ENCODE measurements at regions not wholly inside any gene's neighbourhood (a gene's known extent, or its start where the extent isn't known, plus 50 kb on each side); places are given as distances from the start of the nearest gene placed in this dataset.
A peak's percentile ranks its signal among the peaks of the same experiment; 100 is the strongest.
"Not testable (repeated sequence)": the region's sequence is repeated elsewhere in the genome, so short reads cannot be mapped to it uniquely, and the experiment has no call there.

GRCh38 chr3:18586076-18586475 is 160.9 kb upstream of the SATB1 start:
- no peak for DNase-seq

GRCh38 chr3:18585004-18585968 is 160.1 kb upstream of the SATB1 start:
- DNase-seq: no peak

- DNase-seq: no peak
Observed at GRCh38 chr3:18580268-18580667, 155.1 kb upstream of the SATB1 start.

- no peak for DNase-seq
Observed at GRCh38 chr3:18579661-18580060, 154.5 kb upstream of the SATB1 start.

DNA sequence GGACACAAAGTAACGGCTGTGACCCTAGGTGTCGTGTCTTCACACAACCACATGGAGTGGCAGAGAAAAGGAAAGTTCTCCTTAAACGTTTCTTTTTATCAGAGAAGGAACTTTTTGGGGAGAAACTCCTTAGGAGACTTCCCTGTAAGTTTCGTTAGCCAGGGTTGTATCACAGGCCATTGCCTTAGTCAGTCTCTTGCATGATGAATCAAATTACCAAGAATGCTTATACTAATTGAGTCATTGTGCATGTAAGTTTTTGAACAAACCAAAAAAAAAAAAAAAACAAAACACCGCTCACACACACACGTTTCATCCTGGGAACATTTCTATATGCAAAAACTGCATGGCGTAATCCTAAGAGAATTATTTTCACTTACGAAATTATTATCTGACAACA is 150.4 kb upstream of the SATB1 start:
- DNase-seq: no peak

GRCh38 chr3:18572809-18573208 is 147.7 kb upstream of the SATB1 start:
- DNase-seq: no peak

DNA sequence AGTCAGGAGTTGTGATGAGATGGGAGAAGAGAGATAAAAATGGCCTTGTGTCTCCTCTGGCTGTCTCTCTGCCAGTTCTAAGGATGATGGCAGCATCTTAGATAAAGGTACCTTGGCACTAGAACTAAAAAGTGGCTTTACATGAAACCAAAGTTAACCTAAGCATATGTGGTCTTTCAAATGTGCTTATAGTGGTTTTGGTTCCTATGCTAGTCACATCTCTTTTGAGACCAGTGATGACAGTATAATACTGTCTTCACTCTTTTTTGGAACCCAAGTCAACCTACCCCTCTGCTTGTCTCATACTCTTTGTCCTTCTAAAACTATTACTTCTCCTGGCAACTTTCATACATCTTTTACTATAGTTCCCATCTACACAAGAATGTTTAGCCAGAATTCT is 142.2 kb upstream of the SATB1 start:
- DNase-seq: no peak

GRCh38 chr3:18562364-18563154 is 137.4 kb upstream of the SATB1 start:
- no peak for DNase-seq

DNA sequence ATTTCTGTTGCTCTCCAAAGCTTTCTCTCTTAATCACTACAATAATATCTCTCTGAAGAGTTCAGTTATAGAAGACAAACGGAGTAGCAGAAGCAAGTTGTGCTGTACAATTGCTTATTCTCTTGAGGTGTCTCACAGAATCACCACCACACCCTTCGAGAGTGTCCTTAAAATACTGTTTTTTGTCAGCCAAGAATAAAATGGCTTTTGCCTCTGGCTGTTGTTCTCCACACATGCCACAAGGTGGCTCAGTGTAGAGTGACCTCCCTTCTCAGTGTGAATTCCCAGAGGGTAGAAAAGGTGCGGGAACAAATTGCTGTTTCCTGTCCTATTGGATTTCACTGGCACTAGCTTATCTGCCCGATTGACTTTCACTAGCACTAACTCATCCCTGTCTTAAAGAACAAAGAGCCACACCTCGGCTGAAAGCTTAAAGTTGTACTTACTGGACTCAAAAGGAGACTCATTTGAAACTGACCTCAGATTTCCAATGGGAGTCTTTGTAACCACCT is 134.2 kb upstream of the SATB1 start:
- DNase-seq: peak; percentile 33

DNA sequence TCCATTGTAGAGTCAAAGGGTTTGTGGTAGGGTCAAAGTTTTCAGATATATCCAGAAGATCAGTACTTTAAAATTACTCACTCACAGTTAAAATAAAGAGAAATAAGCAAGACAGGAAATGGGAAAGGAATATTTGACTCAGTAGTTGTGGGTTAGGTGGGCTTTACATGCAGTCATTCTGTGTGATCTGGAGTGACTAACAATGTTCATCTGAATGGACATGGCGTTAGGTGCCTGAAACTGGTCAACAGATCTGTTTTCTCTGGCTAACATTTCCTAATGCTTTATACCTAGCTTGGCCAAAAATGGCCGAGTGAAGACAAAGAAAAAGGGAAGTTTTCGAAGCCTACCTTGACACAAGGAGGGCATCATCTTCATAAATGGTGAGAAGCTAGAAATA is 133.4 kb upstream of the SATB1 start:
- DNase-seq: no peak

- DNase-seq: no peak
Observed at GRCh38 chr3:18557216-18557615, 132.1 kb upstream of the SATB1 start.

DNA sequence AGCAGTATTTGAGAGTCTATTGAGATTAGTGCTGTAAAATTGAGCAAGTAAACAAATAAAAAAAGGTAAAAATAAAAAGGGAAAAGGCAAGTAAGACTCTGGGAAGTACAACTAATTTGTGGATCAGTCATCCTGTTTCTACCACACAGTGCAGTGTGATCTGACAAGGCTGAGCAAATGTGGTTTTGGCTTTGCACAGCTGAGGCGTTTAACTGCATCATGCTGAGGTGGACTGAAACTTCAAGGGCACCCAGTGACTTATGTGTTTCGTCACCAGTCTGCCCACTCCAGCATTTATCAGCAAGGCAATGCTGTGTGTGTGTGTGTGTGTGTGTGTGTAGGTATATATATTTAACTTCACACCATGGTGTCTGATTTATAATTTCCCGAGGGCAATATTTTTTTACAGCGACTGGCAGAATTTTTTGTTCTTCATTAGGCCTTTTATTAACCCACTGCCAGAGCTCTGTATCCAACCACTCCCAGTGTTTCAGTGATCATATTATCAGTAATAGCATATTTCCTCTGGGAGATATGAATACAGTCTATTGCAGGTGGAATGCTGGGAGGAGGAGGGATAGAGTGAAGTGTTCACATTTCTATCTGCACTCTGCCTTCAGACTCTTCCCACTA is 131.5 kb upstream of the SATB1 start:
- DNase-seq: peak; percentile 48

- peak; percentile 32 for DNase-seq
Observed at GRCh38 chr3:18556001-18556408, 130.9 kb upstream of the SATB1 start.

DNA sequence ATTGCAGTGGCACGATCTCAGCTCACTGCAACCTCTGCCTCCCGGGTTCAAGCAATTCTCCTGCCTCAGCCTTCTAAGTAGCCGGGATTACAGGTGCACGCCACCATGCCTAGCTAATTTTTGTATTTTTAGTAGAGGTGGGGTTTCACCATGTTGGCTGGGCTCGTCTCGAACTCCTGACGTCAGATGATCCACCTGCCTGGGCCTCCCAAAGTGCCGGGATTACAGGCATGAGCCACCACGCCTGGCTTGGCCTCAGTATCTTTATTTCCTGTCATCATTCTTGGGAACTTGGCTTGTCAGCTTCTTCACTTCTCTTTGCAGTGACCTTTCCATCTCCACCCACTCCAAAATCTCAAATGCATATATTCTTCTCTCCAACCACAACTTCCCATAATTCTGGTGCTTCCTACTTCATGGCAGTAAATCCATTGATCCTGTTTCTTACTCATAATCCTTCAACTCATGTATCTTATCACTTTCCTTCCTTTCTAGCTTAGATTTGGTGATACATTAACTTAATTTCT is 127.5 kb upstream of the SATB1 start:
- DNase-seq: not testable (repeated sequence)

- DNase-seq: no peak
Observed at GRCh38 chr3:18546632-18547031, 121.5 kb upstream of the SATB1 start.

- no peak for DNase-seq
Observed at GRCh38 chr3:18544146-18544545, 119.0 kb upstream of the SATB1 start.

DNA sequence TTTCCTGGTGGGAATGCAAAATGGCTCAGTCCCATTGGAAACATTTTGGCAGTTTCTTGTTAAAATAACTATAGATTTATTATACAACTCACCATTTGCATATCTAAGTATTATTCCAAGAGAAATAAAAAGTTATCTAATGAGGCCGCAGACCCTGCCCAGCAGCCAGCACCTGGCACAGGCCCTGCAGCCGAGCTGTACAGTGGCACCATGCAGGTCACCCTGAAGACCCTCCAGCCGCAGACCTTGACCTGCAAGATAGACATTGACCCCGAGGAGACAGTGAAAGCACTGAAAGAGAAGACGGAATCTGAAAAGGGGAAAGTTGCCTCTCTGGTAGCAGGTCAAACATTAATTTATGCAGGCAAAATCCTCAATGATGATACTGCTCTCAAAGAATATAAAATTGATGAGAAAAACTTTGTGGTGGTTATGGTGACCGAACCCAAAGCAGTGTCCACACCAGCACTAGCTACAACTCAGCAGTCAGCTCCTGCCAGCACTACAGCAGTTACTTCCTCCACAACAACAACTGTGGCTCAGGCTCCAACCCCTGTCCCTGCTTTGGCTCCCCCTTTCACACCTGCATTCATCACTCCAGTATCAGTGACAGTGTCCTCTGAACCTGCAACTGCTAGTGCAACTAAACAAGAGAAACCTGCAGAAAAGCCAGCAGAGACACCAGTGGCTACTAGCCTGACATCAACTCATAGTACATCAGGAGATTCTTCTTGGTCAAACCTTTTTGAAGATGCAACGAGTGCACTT is 113.5 kb upstream of the SATB1 start:
- no peak for DNase-seq

GRCh38 chr3:18533039-18533438 is 107.9 kb upstream of the SATB1 start:
- no peak for DNase-seq

DNA sequence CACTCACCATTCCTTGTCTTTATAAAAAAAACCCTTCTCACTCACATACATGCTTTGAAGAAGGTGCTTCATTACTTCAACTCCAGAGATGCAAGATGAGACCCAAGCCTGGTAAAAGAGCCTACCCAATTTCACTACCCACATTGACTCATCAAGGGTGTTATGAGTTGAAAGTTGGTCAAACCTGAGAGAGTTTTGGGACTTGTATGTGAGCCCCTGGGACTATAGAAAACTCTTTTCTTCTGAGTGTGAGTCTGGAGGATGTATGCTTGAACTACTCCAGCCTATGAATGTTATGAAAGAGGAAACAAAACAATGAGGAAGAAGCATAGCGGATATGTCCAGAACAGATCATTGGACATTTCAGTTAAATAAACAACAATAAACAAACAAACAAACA is 106.5 kb upstream of the SATB1 start:
- no peak for DNase-seq

GRCh38 chr3:18529631-18530030 is 104.5 kb upstream of the SATB1 start:
- no peak for DNase-seq

GRCh38 chr3:18527691-18528090 is 102.6 kb upstream of the SATB1 start:
- no peak for DNase-seq

DNA sequence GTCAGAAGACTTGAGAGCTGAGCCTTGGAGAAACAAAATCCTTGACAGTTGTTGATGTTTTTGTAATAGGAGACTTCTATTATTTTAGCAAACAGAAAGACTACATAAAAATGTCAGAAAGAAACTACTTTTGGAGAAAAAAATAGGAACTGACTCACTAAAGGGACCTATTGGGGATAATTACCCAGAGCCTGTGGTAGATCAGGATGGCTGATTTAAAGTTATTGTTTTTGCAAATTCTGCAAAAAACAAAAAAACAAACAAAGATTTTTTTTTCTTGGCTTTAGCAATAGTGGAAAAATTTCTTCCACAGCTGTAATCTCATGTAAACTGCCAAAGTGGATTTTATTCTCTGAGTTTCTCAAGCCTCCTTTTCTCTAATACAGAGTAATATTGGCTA is 101.5 kb upstream of the SATB1 start:
- DNase-seq: no peak

Data from activated CD4-positive, CD25-positive, alpha-beta regulatory T cell treated with anti-CD3 and anti-CD28 coated beads, Interleukin-2, amount 50 U/mL, for 72 hours (primary cell).